Erythroblast (primary cell): ENCODE measurements at regions not wholly inside any gene's neighbourhood (a gene's known extent, or its start where the extent isn't known, plus 50 kb on each side); places are given as distances from the start of the nearest gene placed in this dataset.

ENCODE experiments used
- GATA1 ChIP-seq: IDR thresholded peaks from 2 replicates; pipeline ENCODE4 v1.6.1; 2011; ENCODE audit warnings: low read depth, mild to moderate bottlenecking, control low read depth, low read length, moderate library complexity
- POLR2A ChIP-seq: IDR thresholded peaks from 2 replicates; pipeline ENCODE4 v1.6.1; 2011; ENCODE audit warnings: mild to moderate bottlenecking, low read length

DNA sequence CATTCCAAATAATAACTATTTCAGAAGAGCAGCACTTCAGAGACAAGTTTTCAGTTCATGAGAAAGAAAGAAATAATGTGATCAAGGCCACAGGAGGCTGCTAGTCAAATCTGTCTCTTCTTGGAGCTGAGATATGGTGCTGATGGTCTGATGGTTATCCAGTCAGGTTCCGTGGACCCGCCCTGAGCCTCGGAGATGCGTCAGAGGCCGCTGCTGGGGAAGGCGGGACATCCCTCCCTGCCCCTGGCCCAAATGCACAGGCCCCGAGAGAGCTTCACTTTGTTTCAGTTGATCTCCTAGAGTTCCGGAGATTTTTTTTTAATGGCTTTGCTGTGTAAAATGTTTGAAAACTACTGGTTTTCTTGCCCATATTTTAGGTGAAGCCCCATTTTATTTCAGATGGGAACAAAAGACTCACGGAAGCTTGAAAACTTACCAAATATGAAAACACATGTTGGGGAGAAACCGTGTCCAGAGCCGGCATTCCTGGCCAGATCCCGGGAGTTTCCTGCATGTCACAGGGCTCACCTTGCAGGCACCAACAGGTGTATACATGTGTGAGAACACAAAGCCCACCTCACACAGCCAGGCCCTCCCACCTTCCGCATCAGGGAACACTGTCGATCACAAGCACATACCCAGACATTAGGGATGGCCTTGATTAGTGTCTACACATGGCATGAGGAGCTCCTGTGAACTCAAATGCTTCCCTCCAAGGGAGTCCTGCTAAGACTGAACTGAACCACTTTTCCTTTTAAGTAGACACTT, 499.0 kb downstream of the TCERG1L start:
- TF ChIP-seq POLR2A: no peak
- TF ChIP-seq GATA1: no peak
